Retina (tissue), 1 donor: ENCODE measurements at regions not wholly inside any gene's neighbourhood (a gene's known extent, or its start where the extent isn't known, plus 50 kb on each side); places are given as distances from the start of the nearest gene placed in this dataset.

Experiments
- DNase-seq: peaks from one replicate; pipeline ENCODE4 v3.0.0-alpha.2; 2016

DNA sequence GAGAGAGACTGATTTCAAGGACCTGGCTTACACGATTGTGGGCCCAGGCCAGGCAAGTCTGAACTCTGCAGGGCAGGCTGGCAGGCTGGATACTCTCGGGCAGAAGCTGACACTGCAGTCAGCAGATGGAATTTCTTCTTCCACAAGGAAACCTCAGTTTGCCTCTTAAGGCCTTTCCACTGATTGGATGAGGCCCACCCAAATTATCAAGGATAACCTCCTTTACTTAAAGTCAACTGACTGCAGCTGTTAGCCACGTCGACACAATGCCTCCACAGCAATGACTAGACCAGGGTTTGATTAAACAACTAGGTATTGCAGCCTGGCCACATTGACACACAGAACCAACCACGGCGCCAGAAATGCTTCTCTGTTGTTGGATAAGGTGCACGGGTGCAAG, 130.5 kb downstream of the PSMG1 start:
- no peak for DNase-seq

DNA sequence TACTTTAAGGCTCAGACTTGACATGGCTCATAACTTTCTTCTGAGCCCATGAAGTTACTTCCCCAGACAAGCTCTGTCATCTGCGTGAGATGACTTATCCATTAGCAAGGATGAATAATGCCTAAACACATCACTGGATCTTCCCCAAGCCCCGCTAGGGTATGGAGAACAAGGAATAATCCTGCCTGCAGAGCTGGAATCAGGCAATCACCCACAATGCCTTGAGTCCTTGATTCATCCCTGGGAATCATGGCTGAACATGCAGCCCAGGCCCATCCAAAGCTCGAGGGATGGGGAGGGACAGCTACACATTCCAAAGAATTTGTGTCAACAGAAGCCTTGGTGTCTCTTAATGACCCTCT, 131.7 kb downstream of the PSMG1 start:
- DNase-seq: no peak

DNA sequence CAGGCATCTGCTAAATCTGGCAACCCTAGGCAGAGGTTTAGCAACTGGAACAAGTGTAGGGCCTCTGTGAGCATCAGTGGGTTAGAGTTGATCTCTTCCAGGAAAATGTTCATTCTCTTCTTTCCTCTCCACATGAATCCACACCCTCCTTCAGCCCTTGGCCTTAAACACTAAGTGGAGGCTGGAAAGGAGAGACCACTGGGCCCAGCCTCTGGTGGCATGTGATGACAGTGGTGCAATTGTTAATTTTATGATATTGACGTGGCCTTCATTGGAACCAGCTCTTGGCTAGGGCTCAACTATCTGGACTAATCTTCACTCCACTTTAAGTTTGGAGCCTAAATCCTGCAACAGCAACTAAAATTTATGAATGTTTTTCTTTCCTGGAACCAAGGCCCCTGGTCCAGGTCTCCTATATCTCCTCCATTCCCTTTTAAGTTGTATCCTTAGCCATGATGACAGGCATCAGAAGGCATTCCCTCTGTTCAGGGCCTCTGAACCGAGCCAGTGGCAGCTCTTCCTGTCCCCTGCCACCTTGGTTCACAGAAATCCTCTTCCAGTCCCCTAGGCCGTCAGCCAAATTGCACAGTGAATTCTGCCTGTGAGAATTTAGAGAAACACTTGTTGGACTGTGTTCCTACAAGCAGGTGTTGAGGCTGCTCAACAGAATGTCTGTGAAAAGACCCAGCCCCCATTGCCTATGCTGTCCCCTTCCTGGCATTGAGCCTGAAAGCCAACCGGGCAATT, 132.2 kb downstream of the PSMG1 start:
- DNase-seq: no peak

DNA sequence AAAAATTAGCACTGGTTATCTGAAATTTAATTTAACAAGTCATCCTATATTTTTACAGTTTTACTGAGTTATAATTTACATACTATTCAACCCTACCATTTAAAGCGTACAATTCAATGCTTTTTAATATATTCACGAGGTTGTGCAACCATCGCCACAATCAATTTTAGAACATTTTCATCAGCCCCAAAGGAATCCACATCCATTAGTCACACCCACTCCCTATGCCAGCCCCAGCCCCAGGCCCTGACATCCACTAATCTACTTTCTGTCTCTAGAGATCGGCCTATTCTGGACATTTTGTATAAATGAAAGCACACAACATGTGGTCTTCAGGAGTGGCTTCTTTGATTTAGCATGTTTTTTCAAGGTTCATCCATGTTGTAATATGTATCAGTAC, 134.7 kb downstream of the PSMG1 start:
- no peak for DNase-seq

DNA sequence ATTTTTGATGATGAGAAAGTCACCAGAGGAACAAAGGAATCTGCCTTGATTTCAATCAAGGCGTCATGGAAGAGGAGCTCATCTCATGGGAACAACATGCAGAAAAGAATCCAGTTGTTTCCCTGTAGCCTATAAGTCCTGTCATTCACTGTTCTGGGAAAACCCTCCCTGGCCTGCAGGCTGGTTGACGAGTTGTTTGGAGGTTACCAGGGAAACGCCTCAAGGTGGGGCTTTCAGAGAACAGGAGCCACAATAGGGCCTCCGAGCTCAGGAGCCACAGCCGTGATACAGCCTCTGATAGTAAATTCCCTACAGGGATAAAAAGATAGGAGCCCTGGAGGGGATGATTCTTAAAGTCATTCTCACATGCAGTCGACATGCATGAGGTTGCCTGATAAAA, 135.2 kb downstream of the PSMG1 start:
- no peak for DNase-seq

DNA sequence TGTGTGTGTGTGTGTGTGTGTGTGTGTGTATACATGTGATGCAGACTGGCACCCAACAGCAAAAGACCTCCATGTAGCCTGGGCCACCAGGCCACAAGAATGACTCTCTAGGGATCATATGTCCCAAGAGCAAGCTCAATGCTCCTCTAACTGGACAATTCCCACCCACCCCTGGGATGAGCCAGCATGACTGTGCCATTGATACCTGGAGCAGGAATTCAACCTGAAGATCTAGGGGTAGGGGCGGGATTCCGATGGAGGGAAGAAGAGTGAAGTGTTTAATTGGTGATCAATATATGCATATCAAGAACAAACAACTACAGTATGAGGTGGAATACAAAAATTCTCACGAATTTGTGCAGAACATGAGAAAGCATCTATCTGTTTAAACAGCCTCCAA, 136.2 kb downstream of the PSMG1 start:
- no peak for DNase-seq

DNA sequence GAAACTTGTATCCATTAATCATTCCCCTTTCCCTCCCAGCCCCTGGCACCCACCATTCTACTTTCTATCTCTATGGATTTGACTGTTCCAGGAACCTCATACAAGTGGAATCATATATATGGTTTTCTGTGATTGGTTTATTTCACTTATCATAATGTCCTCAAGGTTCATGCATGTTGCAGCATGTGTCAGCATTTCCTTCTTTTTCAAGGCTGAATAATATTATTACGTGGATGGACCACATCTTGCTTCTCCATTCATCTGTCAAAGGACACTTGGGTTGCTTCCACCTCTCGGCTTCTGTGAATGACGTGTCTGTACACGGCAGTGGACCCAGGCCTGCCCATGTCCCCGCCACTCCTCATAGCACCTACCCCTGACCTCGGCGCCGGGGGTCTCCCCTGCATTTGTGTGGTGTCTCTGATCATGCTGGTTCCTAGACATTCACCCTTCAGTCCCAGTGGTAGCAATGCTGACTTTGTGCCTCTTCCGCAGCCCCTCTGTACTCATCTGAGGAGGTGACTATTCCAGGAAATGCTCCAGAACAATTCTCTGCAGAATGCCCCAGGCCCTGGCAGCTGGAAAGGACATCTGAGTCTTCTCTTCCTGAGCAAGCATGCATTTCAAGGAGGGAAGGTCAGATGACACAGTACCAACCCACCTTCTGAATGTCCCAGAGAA, 136.9 kb downstream of the PSMG1 start:
- DNase-seq: no peak

DNA sequence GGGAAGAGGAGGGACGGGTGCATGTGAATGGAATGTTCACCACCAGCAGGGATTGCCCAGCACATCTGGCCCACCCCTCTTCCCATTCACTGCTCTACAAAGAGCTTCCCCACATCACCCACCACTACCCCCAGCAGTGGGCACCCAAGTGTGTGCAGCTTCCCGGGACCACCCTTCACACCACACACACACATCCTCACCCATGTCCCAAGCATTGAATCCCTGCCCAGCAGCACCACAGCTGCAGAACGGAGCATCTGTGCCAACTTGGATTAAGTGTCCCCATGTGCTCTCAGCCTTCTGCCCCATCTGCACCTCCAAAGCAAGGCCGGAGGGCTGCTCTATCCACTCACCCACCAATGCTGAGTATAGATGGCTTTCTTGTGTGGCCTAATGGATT, 141.4 kb downstream of the PSMG1 start:
- no peak for DNase-seq

DNA sequence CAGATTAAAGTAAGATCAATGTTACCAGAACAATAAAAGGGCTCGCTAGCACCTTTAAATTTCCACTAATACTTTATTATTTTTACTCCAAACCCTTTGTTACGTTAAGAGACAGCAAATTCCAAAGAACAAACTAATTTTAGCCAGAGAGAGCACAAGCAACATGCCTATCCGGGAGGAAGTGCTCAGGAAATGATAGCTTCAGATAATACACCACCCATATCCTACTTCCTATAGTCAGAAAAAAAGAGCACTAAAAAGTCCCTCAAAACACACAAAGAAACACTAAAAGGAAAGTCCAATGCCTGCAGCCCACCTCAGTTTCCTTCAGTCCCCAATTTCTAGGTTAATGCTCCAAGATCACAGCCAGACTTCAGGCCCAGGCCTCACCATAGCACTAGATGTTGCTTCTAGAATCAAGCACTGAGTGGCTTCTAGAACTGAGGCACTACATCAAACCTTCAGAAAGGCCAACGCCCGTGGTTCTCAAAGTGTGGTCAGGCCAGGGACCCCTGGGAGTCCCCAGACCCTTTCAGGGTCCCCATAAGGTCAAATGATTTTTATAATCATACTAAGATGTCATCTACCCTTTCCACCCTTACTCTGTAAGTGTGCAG, 142.6 kb downstream of the PSMG1 start:
- no peak for DNase-seq

DNA sequence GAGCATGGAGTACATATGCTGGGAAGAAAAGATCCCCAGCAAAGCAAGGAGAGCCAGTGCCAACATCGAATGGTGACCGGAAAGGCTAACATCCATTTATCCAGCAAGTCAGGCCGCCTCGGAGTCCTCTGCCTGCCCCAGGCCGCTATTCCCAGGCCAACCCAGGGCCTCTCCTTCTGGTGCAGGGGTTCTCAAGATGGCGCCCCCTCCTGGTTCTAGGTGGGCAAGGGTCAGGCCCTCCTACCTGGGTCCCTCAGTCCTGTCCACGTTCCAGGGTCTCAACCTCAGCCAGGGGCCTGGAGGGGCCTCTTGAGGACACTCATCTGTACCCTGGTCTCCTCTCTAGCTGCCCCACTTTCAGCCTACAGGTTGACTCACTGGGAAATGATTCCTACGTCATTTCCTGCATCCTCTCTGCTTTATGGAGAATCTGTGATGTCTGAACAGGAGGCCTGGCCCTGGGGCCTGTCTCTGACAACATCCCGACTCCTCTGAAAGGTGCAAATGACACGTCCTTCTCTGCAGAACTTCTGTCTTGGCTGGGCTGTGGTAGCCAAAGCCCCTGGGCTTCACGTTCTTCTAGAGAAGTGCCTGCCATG, 145.3 kb downstream of the PSMG1 start:
- no peak for DNase-seq

DNA sequence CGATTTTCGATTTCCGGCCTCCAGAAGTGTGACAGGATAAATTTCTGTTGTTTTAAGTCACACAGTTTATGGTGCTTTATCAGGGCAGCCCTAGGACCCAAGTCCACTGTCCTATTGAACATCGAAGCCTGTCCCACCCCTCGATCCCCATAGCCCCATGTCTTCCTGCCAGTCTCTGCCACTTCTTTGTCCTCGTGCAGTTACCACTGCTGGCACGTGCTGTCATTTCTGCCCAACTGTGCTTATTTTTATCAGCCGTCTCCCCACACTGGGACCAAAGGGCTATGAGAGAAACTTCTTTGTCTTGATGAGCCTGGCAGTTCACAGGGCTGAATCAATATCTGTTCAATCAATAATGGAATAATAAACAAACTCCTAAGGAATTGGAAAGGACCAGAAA, 146.7 kb downstream of the PSMG1 start:
- DNase-seq: no peak

DNA sequence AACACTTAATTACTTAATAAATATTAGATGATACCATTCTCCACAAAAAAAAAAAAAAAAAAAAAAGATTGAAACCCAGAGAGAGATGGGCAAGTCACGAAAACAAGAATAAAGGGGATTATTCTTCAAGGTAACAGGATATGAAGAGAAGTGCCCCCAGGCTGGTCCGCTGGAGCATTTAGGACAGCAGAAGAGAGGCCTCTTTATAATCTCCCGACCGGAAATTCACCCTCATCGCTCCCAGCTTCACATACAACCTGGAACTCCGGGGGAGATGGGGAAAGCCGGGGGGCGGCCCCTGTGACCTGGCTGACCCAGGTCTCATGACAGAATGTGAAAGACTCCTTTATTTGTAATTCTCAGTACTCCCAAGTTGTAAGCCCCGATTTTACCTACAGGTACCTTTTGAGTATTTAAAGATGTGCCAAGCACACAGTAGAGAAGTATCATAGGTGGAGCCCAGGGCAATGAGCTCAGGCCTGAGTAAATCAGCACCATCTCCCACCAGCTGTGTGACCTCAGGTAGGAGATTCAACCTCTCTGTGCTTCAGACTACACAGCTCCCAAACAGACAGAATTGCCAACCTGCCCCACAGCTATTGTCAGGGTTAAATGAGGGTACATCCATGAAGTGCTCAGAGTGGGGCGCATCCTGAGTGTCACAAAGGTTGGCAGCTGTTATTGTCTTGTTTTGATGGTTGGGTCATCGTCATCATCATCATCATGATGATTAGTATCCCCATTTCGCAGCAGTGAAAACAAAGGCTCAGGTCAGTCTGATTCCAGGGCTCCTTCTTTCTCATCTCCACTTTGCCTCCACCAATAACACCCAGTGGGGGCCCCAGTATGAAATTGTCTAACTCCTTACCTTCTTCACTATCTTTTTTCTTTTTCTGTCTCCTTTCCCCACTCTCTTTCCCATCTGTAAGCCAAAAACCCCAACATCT, 148.4 kb downstream of the PSMG1 start:
- no peak for DNase-seq

DNA sequence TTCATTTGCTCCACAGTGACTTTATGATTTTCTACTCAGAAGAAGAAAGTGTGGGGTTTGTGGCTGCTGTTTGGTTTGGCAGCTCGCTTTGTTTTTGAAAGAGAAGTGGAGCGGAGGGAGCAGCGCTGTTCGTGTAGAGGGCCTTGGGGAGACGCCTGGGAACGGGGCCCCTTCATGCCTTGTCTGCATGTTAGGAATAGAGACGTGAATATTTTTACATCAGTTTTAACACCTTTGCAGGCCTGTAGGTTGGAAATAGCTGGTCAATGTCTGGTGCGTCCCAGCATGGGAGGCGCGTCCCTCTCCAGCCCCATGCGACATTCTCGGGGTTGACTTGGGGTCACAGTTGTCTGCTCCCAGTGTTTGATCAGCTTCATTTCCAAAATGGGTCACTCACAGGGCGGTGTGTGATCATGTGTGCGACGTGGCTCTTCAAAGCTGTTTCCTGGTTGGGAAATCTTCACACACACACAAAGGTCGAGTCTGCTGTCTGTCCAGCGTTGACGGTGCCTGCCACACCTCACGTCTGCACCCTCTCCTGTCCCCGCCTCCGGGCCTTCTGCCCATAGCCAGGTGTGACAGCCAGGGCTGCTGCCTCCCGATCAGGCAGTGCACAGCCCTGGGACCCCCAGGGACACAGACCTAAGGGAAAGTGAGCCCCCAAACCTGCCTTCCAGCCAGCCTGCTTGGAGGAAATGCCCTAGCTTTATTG, 149.2 kb downstream of the PSMG1 start:
- peak; percentile 58 for DNase-seq

DNA sequence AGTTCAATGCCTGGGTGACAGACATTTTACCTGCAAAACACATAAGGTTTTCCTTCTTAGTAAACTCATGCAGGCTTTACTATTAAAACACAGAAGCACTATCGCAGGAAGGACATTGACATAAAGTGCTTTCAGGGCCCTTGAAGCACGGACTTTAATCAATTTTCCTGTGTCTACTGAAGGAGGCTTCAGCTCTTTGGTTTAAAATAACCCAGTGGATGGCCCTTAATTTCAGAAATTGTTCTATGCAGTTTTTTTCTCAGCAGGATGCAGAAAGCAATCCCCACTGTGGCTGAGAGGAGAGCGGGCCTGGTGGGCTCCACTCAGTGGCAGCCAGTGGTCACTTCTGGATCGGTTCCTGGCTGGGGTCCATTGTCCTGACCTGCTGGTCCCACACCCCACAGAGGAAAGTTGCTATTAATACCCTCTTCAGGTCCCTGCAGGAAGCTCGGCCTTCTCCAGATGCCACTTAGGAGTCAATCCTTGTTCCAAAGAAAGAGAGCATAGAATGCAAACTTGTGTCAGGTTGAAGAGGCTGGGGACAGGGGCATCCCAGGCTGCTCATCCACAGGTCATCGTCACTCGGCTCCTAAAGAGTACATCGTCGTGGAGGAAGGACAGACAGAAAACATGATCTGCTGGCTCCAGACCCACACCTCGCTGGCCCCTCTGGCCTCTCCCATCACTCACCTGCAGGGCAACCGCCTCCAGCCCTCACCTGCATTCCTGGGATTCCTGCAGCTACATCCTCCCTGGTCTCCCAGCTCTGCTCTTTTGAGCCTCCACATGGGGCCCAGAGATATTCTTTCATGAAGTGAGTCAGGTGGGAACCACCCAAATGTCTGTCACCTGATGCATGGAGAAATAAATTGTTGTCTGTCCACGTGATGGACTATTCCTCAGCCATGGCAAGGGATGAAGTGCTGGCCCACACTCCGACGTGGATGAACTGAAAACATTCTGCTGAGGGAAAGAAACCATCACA, 153.1 kb downstream of the PSMG1 start:
- no peak for DNase-seq

DNA sequence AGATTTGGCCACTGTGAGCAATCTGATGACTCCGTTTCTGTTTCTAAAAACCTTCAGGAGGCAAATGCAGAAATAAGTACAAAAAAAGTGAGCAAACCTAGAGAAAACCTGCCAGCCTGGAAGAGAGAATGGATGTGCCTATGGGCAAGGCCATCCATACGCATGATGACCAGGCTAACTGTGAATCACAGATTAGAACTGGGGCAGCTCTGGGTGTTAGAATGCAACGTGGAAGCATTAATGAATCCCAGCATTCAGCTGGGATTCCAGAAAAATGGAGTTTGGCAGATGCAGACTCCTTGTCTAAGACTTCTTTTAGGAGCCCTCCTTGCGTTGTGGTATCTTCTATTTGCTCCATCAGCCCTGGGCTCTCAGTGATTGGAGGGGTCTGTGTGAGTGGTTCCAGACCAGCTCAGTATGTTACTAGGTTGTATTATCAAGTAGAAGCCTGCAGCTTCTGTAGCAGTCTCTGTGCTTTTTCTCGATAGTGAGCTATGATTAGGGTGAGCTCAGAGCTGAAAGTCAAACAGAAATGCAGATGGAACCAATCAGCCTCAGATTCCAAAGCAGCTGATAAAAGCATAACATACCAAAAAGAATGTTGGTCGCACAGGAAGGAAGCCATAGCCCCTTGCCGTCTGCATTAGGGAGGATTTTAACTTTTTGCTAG, 154.0 kb downstream of the PSMG1 start:
- DNase-seq: no peak

DNA sequence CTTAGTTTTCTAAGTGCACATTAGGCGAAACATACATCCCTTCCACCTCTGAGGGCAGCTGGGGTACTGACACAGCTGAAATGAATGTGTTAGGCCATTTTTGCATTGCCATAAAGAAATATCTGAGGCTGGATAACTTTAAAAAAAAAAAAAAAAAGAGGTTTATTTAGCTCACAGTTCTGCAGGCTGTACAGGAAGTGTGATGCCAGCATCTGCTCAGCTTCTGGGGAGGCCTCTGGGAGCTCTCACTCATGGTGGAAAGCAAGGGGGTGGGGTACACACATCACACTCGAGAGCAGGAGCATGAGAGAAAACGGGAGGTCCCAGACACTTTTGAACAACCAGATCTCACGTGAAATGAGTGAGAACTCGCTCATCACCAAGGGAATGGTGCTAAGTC, 158.1 kb downstream of the PSMG1 start:
- DNase-seq: no peak

DNA sequence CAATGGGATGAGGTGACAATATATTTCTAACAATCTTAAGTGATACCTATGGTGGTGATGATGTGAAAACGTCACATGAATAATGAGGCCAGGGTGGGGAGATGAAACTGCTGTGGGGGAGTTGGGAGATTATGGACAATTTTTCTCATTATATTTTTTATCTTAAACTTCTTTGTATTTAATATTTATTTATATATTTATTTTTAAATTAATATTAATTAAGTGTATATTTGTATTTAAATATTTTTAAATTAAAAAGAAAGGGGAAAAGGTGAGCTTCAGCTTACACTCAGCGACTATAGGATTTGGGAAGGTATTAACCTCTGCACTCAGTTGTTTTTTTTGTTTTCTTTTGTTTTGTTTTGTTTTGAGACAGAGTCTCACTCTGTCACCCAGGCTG, 158.7 kb downstream of the PSMG1 start:
- no peak for DNase-seq

DNA sequence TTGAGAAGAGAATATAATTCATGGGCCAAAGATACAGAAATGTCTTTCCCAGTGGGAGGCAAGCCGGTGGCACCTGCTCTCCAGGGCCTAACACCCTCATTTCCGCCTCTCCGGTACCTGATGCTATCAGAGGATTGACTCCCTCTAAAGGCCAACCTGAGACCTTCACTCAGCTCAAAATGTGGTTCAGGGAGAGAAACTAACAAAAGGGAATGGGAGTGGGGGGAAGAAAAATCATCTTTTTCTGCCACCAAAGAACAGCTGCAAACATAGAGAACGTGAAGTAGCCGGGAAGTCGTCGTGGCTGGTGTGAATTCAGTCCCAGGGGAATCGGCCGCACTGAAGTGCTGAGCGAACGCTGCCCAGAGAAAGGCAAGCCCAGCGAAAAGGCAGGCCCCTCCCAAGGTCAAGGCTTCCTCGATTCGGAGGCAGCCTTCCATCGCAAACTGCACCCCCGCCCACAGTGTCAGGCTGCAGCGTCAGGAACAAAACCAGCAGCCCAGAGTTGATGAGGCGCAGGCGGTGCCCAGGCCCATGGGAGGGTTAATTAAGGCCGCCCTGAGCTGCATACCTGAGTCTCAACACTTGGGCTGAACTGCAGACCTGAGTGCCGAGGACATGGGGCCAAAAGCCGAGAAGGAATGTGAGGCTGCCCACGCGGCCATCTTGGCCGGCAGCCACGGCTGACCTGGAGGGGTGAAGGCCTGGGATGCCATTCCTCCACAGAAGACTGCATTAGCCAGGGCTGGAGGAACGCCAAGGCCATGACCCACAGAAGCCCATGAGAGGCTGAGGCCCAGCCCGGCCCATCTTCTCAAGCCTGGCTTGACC, 160.2 kb downstream of the PSMG1 start:
- peak; percentile 45 for DNase-seq

DNA sequence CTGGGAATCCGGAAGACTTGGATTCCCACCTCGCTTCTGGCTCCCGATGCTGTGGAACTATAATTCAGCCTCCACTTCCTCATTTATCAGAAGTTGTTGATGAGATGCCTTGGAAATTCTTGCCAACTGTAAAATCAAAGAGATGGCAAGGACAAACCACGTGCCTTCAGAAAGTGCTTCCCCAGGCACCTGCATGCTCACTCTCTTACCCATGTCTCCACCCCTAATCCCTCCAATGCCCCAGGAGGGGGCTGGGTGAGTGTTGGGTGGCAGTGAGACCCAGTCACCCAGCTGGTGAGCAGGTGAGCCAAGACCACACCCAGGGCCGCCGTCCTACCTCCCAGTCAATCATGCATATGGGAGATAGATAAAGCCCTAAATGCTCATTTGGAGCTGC, 160.8 kb downstream of the PSMG1 start:
- DNase-seq: no peak
